Endothelial cell of umbilical vein (primary cell): ENCODE measurements at regions not wholly inside any gene's neighbourhood (a gene's known extent, or its start where the extent isn't known, plus 50 kb on each side); places are given as distances from the start of the nearest gene placed in this dataset.

ENCODE experiments used
- BruUV-seq: library from RNA; stranded (reverse); fragments of 400-500 nt; replicated peaks from 2 replicates; lab custom pipeline; 2021; lab: Mats Ljungman, UMichigan
- CTCF ChIA-PET: fragments of 300-600, 350-600 bp; sonication (Branson Sonifier 250); formaldehyde crosslinking; loops from one replicate; lab custom pipeline; 2021; ENCODE audit warnings: antibody characterized with exemption, inconsistent platforms; lab: Charles Lee
- POLR2A ChIA-PET: fragments of 300-600, 350-600 bp; sonication (Branson Sonifier 250); formaldehyde crosslinking; loops from one replicate; lab custom pipeline; 2021; ENCODE audit warnings: antibody characterized with exemption, inconsistent platforms; lab: Charles Lee
- DNase-seq: peaks from one replicate; pipeline ENCODE4 v3.0.0-alpha.2; 2011; ENCODE audit warnings: low read depth, low spot score
- FAIRE-seq: peaks from 2 replicates; lab custom pipeline; 2011; peaks lifted over from hg19 to GRCh38; lab: Jason Lieb, UNC
- H2AFZ ChIP-seq: 2 replicates; pipeline ENCODE4 v1.6.0; 2012; ENCODE audit warnings: low read depth, low read length, control low read depth, inconsistent platforms
- H3K27ac ChIP-seq: 2 replicates; pipeline ENCODE4 v1.5.1; 2011; ENCODE audit warnings: low read depth, mild to moderate bottlenecking, control low read depth, low read length, moderate library complexity; ENCODE audit not compliant: insufficient read depth
- H3K27me3 ChIP-seq, 2 experiments: 2 replicates each; pipeline versions ENCODE4 v1.6.0 to v1.6.1; 2011; ENCODE audit warnings: low read length in 2 of 2, mixed read lengths in 1 of 2; ENCODE audit not compliant: control insufficient read depth in 2 of 2, insufficient read depth in 2 of 2
- H3K36me3 ChIP-seq, 2 experiments: 2 replicates in 1 of 2; 3 replicates in 1 of 2; pipeline ENCODE4 v1.5.1; 2011; ENCODE audit warnings: low read length in 2 of 2, mild to moderate bottlenecking in 1 of 2, moderate library complexity in 1 of 2; ENCODE audit not compliant: control insufficient read depth in 2 of 2, insufficient read depth in 2 of 2; ENCODE audit errors: extremely low read depth in 1 of 2
- H3K4me1 ChIP-seq: 3 replicates; pipeline ENCODE4 v1.5.1; 2011; ENCODE audit warnings: mild to moderate bottlenecking, low read length; ENCODE audit not compliant: control insufficient read depth, insufficient read depth; ENCODE audit errors: extremely low read depth
- H3K4me2 ChIP-seq: 2 replicates; pipeline ENCODE4 v1.6.1; 2011; ENCODE audit warnings: low read length, control low read depth, mixed read lengths; ENCODE audit not compliant: insufficient read depth
- H3K4me3 ChIP-seq, 3 experiments: fragments of 200-600 bp in 1 of 3; sonication (generic), shearing (Covaris generic) in 1 of 3; replicated peaks in 1 of 3; 2 replicates each; pipeline ENCODE4 v1.5.1; 2011 to 2016; ENCODE audit warnings: control low read depth in 3 of 3, low read length in 3 of 3, mild to moderate bottlenecking in 2 of 3, inconsistent platforms in 1 of 3, low read depth in 1 of 3, moderate library complexity in 1 of 3; ENCODE audit not compliant: insufficient read depth in 1 of 3
- H3K79me2 ChIP-seq: 2 replicates; pipeline ENCODE4 v1.6.0; 2012; ENCODE audit warnings: low read length, inconsistent platforms; ENCODE audit not compliant: control insufficient read depth, insufficient read depth
- H3K9ac ChIP-seq: replicated peaks from 2 replicates; pipeline ENCODE3; 2011; ENCODE audit warnings: low read length, control low read depth; ENCODE audit not compliant: insufficient read depth; ENCODE audit errors: extremely low read depth
- H3K9me1 ChIP-seq: replicated peaks from 3 replicates; pipeline ENCODE4 v1.6.0; 2011; ENCODE audit warnings: mild to moderate bottlenecking, low read length; ENCODE audit not compliant: control insufficient read depth, insufficient read depth; ENCODE audit errors: extremely low read depth
- H3K9me3 ChIP-seq: replicated peaks from 2 replicates; pipeline ENCODE4 v1.5.1; 2012; ENCODE audit warnings: low read length, inconsistent platforms; ENCODE audit not compliant: control insufficient read depth, insufficient read depth
- H4K20me1 ChIP-seq: replicated peaks from 2 replicates; pipeline ENCODE3; 2011; ENCODE audit warnings: mild to moderate bottlenecking, low read length; ENCODE audit not compliant: control insufficient read depth, insufficient read depth; ENCODE audit errors: extremely low read depth
- CTCF ChIP-seq, 2 donors: IDR thresholded peaks; 1 replicate in 1 of 2; 2 replicates in 1 of 2; pipeline ENCODE4 v1.5.1; 2011; ENCODE audit warnings: low read length in 2 of 2, mild to moderate bottlenecking in 2 of 2, moderate library complexity in 2 of 2, control low read depth in 1 of 2, inconsistent platforms in 1 of 2, low read depth in 1 of 2; ENCODE audit not compliant: insufficient read depth in 1 of 2; ENCODE audit errors: extremely low read depth in 1 of 2
- EZH2 ChIP-seq: IDR thresholded peaks from 2 replicates; pipeline ENCODE4 v1.6.1; 2012; ENCODE audit warnings: borderline replicate concordance, low read depth, mild to moderate bottlenecking, moderate library complexity, low read length, inconsistent platforms; ENCODE audit not compliant: severe bottlenecking
- FOS ChIP-seq: IDR thresholded peaks from 2 replicates; pipeline ENCODE4 v1.6.1; 2011; ENCODE audit warnings: mild to moderate bottlenecking, low read length, moderate library complexity, borderline replicate concordance; ENCODE audit not compliant: insufficient read depth
- GATA2 ChIP-seq: IDR thresholded peaks from 2 replicates; pipeline ENCODE4 v1.7.0; 2011; ENCODE audit warnings: low read depth, mild to moderate bottlenecking, moderate library complexity, mixed read lengths, low read length; ENCODE audit not compliant: insufficient read length, insufficient read depth
- JUN ChIP-seq: IDR thresholded peaks from 2 replicates; pipeline ENCODE4 v1.6.1; 2011; ENCODE audit warnings: borderline replicate concordance, low read depth; ENCODE audit not compliant: insufficient read length, insufficient read depth
- MAX ChIP-seq: IDR thresholded peaks from 2 replicates; pipeline ENCODE4 v1.6.1; 2011; ENCODE audit not compliant: insufficient read depth, insufficient read length
- MYC ChIP-seq: IDR thresholded peaks from one replicate; pipeline ENCODE4 v1.6.1; 2011; ENCODE audit warnings: mild to moderate bottlenecking, low read depth, low read length
- POLR2A ChIP-seq: IDR thresholded peaks from 2 replicates; pipeline ENCODE4 v1.6.1; 2012; ENCODE audit warnings: low read depth, mild to moderate bottlenecking, control low read depth, low read length
- POLR2AphosphoS5 ChIP-seq: IDR thresholded peaks from 2 replicates; pipeline ENCODE4 v1.6.1; 2012; ENCODE audit warnings: low read depth, mild to moderate bottlenecking, control low read depth, low read length, moderate library complexity; ENCODE audit not compliant: insufficient read depth
- dilution Hi-C: fragments of 300-500 bp; cut with MboI; formaldehyde crosslinking; loops from one replicate; pipeline ENCODE4 v1.15.0; 2019; ENCODE audit warnings: low sequenced_read_pairs; ENCODE audit not compliant: extremely low pct_ligation_motif_present
- intact Hi-C: fragments of 100-400 bp; cut with micrococcal nuclease; formaldehyde crosslinking; loops from one replicate; pipeline ENCODE4 v1.10.0; 2022

- no peaks in the 10 kb centered on the region for H3K9me1 ChIP-seq
- H4K20me1 ChIP-seq = no peaks in the 10 kb centered on the region
- ChIA-PET POLR2A (no interaction called here), CTCF (no interaction called here)
- TF ChIP-seq CTCF (IDR thresholded peaks at IDR 0.05; ENCODE audit: extremely low read depth in 1 of 2, insufficient read depth in 1 of 2, low read depth in 1 of 2, low read length in 2 of 2) (no peak), POLR2AphosphoS5 (no peak), POLR2A (no peak), EZH2 (no peak)
- no peak overlapping the region for H3K27ac ChIP-seq
- no peaks in the 10 kb centered on the region for H3K9me3 ChIP-seq
- H3K36me3 ChIP-seq = no peaks in the 10 kb centered on the region
- no peak overlapping the region for H3K9ac ChIP-seq
- no peaks in the 10 kb centered on the region for H3K4me1 ChIP-seq
- no peak overlapping the region for H3K4me2 ChIP-seq
- intact Hi-C loops = no loop called here
- FAIRE-seq (no peak), DNase-seq (no peak)
- dilution Hi-C loops = no loop called here
- H2AFZ ChIP-seq = no peak overlapping the region
- H3K79me2 ChIP-seq = no peaks in the 10 kb centered on the region
- BruUV-seq = no TSS peak
- no peaks in the 10 kb centered on the region for H3K27me3 ChIP-seq
- no peak overlapping the region for H3K4me3 ChIP-seq
Observed at GRCh38 chr3:144173491-144173890, 201.9 kb downstream of the DIPK2A start.

- CTCF ChIA-PET = interaction anchor here (1.0 kb wide), 1 partner anchor 12 kb away, joined by 3 read pairs; no protein-coding TSS in a partner anchor
- intact Hi-C loops = no loop called here
- H4K20me1 ChIP-seq = no peaks in the 10 kb centered on the region
Observed at GRCh38 chr3:144175644-144176425, 204.2 kb downstream of the DIPK2A start.

More at GRCh38 chr3:144175644-144176425, 204.2 kb downstream of the DIPK2A start:
- Histone ChIP-seq H2AFZ (no peak overlapping the region), H3K9me3 (no peaks in the 10 kb centered on the region), H3K4me3 (no peak overlapping the region), H3K27ac (no peak overlapping the region), H3K4me1 (no peaks in the 10 kb centered on the region), H3K36me3 (no peaks in the 10 kb centered on the region), H3K27me3 (no peaks in the 10 kb centered on the region), H3K9me1 (no peaks in the 10 kb centered on the region), H3K9ac (no peak overlapping the region), H3K79me2 (no peaks in the 10 kb centered on the region), H3K4me2 (no peak overlapping the region)
- TF ChIP-seq EZH2 (no peak), GATA2 (no peak), MAX (no peak), MYC (no peak), CTCF (IDR thresholded peaks at IDR 0.05; ENCODE audit: extremely low read depth in 1 of 2, insufficient read depth in 1 of 2, low read depth in 1 of 2, low read length in 2 of 2) (no peak), FOS (no peak), POLR2A (no peak), JUN (no peak), POLR2AphosphoS5 (no peak)
- FAIRE-seq (no peak), DNase-seq (no peak)
- dilution Hi-C loops = no loop called here
- BruUV-seq = no TSS peak
- POLR2A ChIA-PET = no interaction called here
